ENCODE measurements at regions not wholly inside any gene's neighbourhood (a gene's known extent, or its start where the extent isn't known, plus 50 kb on each side); places are given as distances from the start of the nearest gene placed in this dataset.

DNA sequence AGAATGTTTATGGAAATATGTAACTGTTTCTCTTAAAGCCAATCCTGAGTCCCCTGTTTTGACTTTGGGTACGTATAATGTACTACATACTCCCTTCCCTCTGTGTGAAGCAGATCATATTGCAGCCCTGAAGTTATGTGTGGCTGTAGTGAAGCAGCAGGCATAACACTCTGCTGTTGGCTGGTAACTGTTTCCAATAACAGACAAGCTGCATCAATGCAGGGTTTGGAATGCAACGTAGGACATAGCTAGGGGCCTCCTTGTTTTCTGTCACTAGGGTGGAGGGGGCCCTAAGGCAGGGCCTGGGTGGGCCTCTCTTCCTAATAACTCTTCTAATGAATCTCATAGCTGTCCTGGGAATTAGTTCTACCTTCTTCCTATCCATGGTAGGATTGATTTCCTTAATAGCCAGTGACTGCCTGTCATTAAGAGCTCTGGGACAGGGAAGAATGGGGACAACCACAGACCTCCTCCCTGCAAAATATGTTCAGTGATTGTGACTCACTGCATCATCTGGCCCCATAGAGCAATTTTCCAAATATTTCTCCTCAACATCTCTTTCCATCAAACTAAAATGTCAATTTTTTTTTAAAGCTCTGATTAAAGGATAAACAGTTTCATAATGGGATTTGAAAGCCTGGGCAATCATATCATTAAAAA lies 129.6 kb upstream of the HMHB1 start:
- H2BK5ac ChIP-seq (ENCODE audit: insufficient read length, low read length): no peak overlapping the region
- no peak overlapping the region for H4K5ac ChIP-seq (ENCODE audit: insufficient read length, low read depth, low read length)
- no peaks in the 10 kb centered on the region for H3K4me1 Mint-ChIP-seq
- H2BK20ac ChIP-seq (ENCODE audit: low read depth, low read length, poor library complexity, severe bottlenecking): no peak overlapping the region
- H2BK15ac ChIP-seq (ENCODE audit: low read depth, low read length): no peak overlapping the region
- no peak for TF ChIP-seq CTCF (conservative IDR thresholded peaks at IDR 0.05)
- no peak overlapping the region for H2AK5ac ChIP-seq (ENCODE audit: insufficient read length, low read length)
- no peaks in the 10 kb centered on the region for H3K23me2 ChIP-seq (ENCODE audit: insufficient read length, low read depth, low read length, poor library complexity, severe bottlenecking)
- no peak overlapping the region for H3K9ac ChIP-seq (ENCODE audit: extremely low read depth, insufficient read length, low read length)
- H3K27me3 Mint-ChIP-seq (ENCODE audit: low read depth): no peaks in the 10 kb centered on the region
- H3K18ac ChIP-seq (ENCODE audit: insufficient read length, low read depth, low read length): no peak overlapping the region
- H3K4me2 ChIP-seq (ENCODE audit: insufficient read depth, insufficient read length, low read length): no peak overlapping the region
- no peak overlapping the region for H2AFZ ChIP-seq (ENCODE audit: low read length)
- H3K56ac ChIP-seq (ENCODE audit: insufficient read length, low read depth, low read length): no peak overlapping the region
- H3K9me3 ChIP-seq (ENCODE audit: control insufficient read depth, low read depth, low read length): no peaks in the 10 kb centered on the region
- no peak overlapping the region for H3K23ac ChIP-seq (ENCODE audit: insufficient read length, low read depth, low read length)
- no peak overlapping the region for H2BK120ac ChIP-seq (ENCODE audit: low read depth, low read length, poor library complexity, severe bottlenecking)
- no peaks in the 10 kb centered on the region for H3K9me3 Mint-ChIP-seq
- no peak overlapping the region for H3T11ph ChIP-seq (ENCODE audit: low read length)
- H4K8ac ChIP-seq (replicated peaks; ENCODE audit: insufficient read length, low read depth, low read length): no peak overlapping the region
- H4K91ac ChIP-seq (ENCODE audit: insufficient read length, low read depth, low read length): no peak overlapping the region
- H3K27me3 ChIP-seq (ENCODE audit: insufficient read depth, low read length): no peaks in the 10 kb centered on the region
- no peak overlapping the region for H3K14ac ChIP-seq (ENCODE audit: insufficient read depth, low read length)
- no peaks in the 10 kb centered on the region for H3K36me3 Mint-ChIP-seq (ENCODE audit: insufficient read depth in 1 of 3, low read depth in 3 of 3)
- no peak overlapping the region for H3K4me3 Mint-ChIP-seq
- no peak overlapping the region for H3K4ac ChIP-seq (ENCODE audit: low read depth, low read length)
- no CpG with 5 or more reads among the region's 2 CpGs for WGBS (ENCODE audit: extremely low coverage, insufficient read length, low lambda C conversion rate)
- no peaks in the 10 kb centered on the region for H3K4me1 ChIP-seq (ENCODE audit: insufficient read depth, low read length)
- H2BK12ac ChIP-seq (ENCODE audit: insufficient read length, low read depth, low read length): no peak overlapping the region
- H3K79me2 ChIP-seq (ENCODE audit: insufficient read depth, low read length): no peaks in the 10 kb centered on the region
- no peak overlapping the region for H3K27ac ChIP-seq (ENCODE audit: insufficient read length, low read depth, low read length)
- no peaks in the 10 kb centered on the region for H4K20me1 ChIP-seq (ENCODE audit: control insufficient read depth, insufficient read depth, insufficient read length)
- no peak for DNase-seq
- no peak overlapping the region for H3K27ac Mint-ChIP-seq
- H3K79me1 ChIP-seq (ENCODE audit: insufficient read depth, low read depth, low read length, poor library complexity, severe bottlenecking): no peaks in the 10 kb centered on the region

Measured in H9 (cell line).